ENCODE measurements at regions not wholly inside any gene's neighbourhood (a gene's known extent, or its start where the extent isn't known, plus 50 kb on each side); places are given as distances from the start of the nearest gene placed in this dataset.

GRCh38 chr17:52947418-52947817, 788.9 kb upstream of the CA10 start:
- TF ChIP-seq, protein P1, sequence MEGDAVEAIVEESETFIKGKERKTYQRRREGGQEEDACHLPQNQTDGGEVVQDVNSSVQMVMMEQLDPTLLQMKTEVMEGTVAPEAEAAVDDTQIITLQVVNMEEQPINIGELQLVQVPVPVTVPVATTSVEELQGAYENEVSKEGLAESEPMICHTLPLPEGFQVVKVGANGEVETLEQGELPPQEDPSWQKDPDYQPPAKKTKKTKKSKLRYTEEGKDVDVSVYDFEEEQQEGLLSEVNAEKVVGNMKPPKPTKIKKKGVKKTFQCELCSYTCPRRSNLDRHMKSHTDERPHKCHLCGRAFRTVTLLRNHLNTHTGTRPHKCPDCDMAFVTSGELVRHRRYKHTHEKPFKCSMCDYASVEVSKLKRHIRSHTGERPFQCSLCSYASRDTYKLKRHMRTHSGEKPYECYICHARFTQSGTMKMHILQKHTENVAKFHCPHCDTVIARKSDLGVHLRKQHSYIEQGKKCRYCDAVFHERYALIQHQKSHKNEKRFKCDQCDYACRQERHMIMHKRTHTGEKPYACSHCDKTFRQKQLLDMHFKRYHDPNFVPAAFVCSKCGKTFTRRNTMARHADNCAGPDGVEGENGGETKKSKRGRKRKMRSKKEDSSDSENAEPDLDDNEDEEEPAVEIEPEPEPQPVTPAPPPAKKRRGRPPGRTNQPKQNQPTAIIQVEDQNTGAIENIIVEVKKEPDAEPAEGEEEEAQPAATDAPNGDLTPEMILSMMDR (conservative IDR thresholded peaks at IDR 0.05; ENCODE audit: low read depth, low read length): no peak
- no peak for TF ChIP-seq EZH2 (IDR thresholded peaks at IDR 0.05; ENCODE audit: borderline replicate concordance, low read depth, low read length, poor library complexity, severe bottlenecking)

Data from A673 (cell line).